Stimulated activated CD8-positive, alpha-beta memory T cell treated with anti-CD3 and anti-CD28 coated beads, Interleukin-12 subunit alpha, Interleukin-12 subunit beta, amount 100 ng/mL, for 24 hours (primary cell): ENCODE measurements at regions not wholly inside any gene's neighbourhood (a gene's known extent, or its start where the extent isn't known, plus 50 kb on each side); places are given as distances from the start of the nearest gene placed in this dataset.
"Not testable (repeated sequence)": the region's sequence is repeated elsewhere in the genome, so short reads cannot be mapped to it uniquely, and the experiment has no call there.

Experiments used
- DNase-seq: peaks from one replicate; pipeline ENCODE4 v3.0.0-alpha.2; 2020; ENCODE audit errors: extremely low read depth

DNA sequence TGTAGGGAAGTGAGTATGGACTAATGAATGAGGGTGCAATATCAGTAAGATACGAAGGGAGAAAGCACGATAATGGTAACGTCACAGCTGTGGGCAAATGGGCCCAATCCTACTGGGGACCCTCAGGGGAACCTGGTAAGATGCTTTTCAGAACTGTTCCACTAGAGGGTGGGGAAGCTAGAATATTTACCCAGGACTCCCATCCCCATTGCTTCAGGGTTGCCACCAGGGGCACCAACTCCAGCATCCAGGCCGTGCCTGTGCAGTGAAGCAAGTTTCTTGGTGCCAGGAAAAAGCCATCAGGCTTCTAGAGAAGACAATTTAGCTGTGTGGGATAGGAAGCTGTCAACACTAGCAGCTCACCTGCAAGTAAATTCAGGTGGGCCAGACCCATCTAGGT lies 409.3 kb downstream of the AGTPBP1 start:
- DNase-seq = no peak

DNA sequence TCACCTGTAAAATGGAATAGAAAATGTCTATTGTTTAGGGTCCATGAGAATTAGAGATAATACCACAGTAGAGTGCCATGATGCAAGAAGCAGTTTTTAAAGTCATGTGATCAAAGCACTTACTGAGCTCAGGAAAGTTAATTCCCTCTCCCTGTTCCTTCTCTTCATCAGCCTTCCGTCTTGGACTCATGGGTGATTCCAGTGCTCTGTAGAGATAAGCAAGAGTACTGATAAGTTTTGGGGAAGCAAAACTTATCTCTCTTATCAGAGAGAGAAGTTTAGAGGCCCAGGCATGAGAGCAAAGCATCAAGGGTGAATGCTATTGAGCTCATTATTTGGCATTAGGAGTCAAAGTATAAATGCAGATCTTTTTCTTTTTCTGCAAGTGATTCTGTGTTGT lies 410.1 kb downstream of the AGTPBP1 start:
- DNase-seq = no peak

- DNase-seq = no peak
Measured at GRCh38 chr9:85322592-85322991, 419.2 kb downstream of the AGTPBP1 start.

GRCh38 chr9:85321561-85321960 lies 420.2 kb downstream of the AGTPBP1 start:
- no peak for DNase-seq

- DNase-seq = no peak
Measured at GRCh38 chr9:85319936-85320656, 421.7 kb downstream of the AGTPBP1 start.

GRCh38 chr9:85315535-85315934 lies 426.2 kb downstream of the AGTPBP1 start:
- DNase-seq = not testable (repeated sequence)

DNA sequence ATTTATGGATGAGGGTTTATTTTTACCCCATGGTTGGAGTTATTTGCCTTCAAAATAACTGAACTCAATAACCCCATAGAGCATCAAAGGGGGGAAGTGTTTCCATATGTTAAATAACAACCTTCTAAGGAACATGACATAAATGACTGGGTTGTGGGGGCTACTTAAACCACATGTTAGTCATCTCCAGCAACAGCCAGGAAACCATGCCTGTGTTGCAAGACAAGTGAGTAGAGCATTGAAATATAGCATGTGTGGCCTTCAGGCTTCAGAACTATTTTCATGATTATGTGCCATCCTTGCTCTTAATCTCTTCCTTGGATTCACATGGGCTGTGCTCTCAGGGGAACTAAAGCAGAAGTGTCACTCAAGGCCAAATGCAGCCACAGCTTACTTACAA lies 431.2 kb downstream of the AGTPBP1 start:
- DNase-seq = no peak

- no peak for DNase-seq
Measured at GRCh38 chr9:85303757-85304134, 438.0 kb downstream of the AGTPBP1 start.

DNA sequence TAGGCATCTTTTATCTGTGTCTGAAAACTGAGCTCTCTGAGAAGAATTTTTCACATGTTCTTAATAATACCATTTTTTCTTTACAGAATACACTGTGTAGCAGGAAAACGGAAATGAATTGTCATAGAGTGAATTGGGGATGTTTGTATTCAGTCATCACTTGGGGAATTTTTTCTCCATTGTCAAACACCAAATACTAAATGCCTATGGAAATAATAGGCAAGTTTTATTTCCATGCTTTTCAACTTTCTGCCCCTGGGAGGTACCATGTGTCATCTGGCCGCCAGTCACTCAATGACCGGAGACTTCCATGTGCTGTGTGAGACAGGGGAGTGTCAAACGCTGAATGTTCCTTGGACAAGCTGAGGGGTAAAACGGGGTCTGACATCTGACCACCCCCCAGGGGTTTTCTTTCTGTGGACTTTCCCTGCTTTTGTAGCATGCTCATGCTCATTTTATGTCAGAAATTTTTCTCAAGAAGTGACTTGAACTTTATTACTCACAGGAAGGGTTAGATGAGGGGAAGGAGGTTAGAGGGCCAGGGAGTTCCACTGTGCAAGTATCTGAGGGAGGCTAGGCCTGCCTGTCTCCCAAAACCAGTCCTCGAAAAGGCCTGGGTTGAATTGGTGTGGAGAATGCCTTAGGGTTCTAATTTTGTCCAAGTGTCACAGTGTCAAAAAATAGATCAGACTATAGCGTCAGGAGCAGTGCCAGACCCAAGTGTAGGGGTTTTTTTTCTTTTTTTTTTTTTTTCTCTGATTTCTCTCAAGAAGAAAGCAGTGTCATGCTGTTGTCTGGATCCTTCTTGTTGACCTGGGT lies 438.6 kb downstream of the AGTPBP1 start:
- DNase-seq = no peak

DNA sequence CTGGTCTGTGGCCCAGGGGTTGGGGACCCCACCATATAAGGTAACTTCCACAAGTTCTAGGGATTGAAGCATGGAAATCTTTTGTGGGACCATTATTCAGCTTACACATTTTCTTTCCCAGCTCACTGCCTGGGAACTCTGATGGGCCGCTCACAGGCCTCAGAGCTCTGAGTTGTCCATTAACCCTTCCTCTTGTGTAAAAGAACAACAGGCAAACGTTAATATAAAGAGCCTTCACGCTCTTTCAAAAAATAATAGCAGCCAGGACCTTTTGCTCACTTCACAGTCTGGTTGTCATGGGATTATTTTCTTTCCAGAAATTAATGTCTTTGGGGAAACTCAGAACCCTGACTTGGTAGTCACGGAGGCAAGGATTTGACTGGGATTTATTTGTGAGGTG lies 443.3 kb downstream of the AGTPBP1 start:
- no peak for DNase-seq

DNA sequence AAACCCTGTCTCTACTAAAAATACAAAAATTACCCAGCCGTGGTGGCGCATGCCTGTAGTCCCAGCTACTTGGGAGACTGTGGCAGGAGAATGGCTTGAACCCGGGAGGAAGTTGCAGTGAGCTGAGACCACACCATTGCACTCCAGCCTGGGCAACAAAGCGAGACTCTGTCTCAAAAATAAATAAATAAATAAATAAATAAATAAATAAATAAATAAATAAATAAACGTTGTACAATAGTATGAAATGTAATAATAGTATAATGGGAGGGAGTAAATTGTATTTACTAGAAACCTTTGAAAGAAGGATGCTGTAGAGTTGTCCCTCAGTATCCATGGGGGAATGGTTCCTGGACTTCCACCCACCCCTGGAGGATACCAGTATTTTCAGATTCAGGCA lies 446.5 kb downstream of the AGTPBP1 start:
- not testable (repeated sequence) for DNase-seq

DNA sequence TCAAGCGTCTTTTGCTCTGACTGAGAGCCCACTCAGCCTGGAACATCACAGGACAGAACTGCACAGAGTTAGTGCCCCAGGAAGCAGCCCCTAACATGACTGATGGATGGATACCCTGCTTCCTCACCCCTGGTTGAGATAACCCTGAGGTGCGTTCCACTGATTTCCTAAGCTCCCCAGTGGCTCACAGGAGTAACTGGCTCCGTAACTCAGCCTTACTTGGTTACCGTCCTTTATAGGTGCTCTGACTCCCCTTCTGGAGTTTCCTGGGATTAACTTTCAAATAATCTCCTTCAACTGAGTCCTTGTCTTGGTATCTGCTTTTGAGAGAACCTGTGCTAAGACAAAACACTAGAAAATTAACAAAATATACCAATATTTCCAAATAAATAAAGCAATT lies 449.5 kb downstream of the AGTPBP1 start:
- no peak for DNase-seq

DNA sequence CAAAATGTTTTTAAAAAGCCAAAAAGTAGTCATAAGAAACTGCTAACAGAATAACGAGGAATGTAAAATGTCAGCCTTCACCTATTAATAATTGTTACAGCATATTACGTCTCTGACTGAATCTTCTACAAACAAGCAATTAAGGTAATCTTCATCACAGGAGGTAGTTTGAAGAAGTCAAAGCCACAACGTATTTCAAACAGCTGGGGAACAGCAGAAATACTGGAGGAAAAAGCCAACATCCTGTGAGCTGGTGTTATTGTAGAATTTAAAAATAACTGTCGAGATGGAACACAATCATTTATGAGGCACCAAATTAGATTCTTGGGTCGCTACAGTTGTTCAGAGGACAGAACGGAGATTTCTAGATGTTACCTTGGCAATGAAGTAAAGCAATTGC lies 450.5 kb downstream of the AGTPBP1 start:
- DNase-seq = no peak

DNA sequence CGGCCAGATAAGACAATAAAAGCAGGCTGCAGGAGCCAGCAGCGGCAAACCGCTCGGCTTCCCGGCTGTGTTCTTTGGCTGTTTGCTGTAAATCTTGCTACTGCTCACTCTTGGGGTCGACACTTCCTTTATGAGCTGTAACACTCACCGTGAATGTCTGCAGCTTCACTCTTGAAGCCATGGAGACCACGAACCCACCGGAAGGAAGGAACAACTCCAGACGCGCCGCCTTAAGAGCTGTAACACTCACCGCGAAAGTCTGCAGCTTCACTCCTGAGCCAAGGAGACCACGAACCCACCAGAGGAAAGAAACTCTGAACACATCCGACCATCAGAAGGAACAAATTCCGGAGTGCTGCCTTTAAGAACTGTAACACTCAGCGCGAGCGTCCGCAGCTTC lies 451.7 kb downstream of the AGTPBP1 start:
- no peak for DNase-seq

- no peak for DNase-seq
Measured at GRCh38 chr9:85289142-85289541, 452.6 kb downstream of the AGTPBP1 start.

- no peak for DNase-seq
Measured at GRCh38 chr9:85283421-85283820, 458.3 kb downstream of the AGTPBP1 start.

DNA sequence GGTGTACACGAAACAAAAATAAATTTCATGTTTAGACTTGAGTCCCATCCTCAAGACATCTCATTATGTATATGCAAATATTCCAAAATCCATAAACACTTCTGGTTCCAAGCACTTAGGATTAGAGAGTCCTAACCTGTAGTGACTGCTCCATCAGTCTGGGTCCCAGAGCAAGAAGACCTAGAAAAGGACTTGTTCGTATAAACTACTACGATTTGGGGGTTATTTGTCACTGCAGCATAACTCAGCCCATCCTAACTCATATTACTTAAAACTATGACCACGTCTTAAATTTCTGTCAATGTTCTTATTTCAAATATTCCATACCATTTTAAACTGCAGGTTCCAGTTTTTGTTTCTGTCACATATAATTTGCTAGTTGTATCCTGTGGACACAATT lies 463.0 kb downstream of the AGTPBP1 start:
- no peak for DNase-seq

DNA sequence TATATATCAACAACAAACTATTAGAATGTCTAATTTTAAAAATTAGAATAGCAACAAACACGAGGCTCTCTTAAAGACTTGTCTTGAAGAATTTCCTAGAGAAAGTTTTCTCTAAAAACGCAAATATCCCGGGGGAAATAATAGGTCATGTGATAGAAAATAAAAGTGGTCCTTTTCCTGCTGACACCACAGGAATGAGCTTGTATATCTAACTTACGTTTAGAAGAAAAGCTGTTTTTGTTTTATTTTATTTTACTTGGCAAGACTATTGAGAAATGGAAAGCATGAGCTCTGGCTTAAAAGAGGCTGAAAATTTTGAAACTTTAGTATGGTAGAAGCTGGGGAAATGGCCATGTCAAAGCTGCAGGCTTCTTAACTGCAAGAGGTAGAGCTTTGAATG lies 465.0 kb downstream of the AGTPBP1 start:
- DNase-seq = no peak

DNA sequence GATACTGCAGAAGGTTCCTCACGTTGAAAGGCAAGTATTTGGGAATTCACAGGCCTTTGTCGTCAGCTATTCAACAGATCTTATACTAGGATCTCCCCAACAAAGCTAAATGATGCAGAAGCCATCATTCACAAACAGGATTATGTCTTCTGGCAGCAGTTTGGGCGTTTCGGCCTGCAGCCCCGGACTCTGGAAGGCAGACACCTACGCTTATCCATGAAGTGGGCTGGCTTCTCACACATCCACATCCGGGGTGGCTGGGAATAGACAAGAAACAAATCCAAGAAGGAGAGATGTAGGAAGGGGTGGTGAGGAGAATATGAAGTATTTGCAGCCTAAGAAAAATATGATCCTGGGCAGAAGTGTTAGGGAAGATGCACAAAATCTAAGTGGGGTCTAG lies 471.9 kb downstream of the AGTPBP1 start:
- no peak for DNase-seq

- DNase-seq = no peak
Measured at GRCh38 chr9:85268131-85268530, 473.6 kb downstream of the AGTPBP1 start.

DNA sequence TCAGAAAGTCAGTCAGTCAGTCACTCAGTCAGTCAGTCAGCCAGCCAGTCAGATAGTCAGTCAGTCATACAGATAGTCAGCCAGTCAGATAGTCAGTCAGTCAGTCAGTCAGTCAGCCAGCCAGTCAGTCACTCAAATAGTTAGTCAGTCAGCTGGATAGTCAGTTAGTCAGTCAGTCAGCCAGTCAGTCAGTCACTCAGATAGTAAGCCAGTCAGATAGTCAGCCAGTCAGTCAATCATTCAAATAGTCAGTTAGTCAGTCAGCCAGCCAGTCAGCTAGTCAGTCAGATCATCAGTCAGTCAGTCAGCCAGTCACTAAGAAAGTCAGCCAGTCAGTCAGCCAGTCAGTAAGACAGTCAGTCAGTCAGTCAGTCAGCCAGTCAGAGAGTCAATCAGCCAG lies 477.1 kb downstream of the AGTPBP1 start:
- no peak for DNase-seq

- no peak for DNase-seq
Measured at GRCh38 chr9:85263288-85263687, 478.5 kb downstream of the AGTPBP1 start.

- no peak for DNase-seq
Measured at GRCh38 chr9:85262333-85262732, 479.4 kb downstream of the AGTPBP1 start.
